Activated naive CD8-positive, alpha-beta T cell treated with anti-CD3 and anti-CD28 coated beads, Interleukin-2, amount 50 U/mL, for 24 hours (primary cell): ENCODE measurements at regions not wholly inside any gene's neighbourhood (a gene's known extent, or its start where the extent isn't known, plus 50 kb on each side); places are given as distances from the start of the nearest gene placed in this dataset.
"Not testable (repeated sequence)": the region's sequence is repeated elsewhere in the genome, so short reads cannot be mapped to it uniquely, and the experiment has no call there.

ENCODE experiments used
- ATAC-seq: fragments of 150-1000 bp; cut with Tn5 transposase; one replicate; pipeline ENCODE4 v1.10.0; 2021
- DNase-seq: peaks from one replicate; pipeline ENCODE4 v3.0.0; 2021
- H3K27ac Mint-ChIP-seq: one replicate; pipeline ENCODE4 v1.8.0; 2021; ENCODE audit warnings: mild to moderate bottlenecking, mixed read lengths
- H3K27me3 Mint-ChIP-seq: one replicate; pipeline ENCODE4 v1.8.0; 2021; ENCODE audit warnings: mixed read lengths
- H3K36me3 Mint-ChIP-seq: one replicate; pipeline ENCODE4 v1.8.0; 2021; ENCODE audit warnings: low read depth, mixed read lengths
- H3K4me1 Mint-ChIP-seq: one replicate; pipeline ENCODE4 v1.8.0; 2021; ENCODE audit warnings: mixed read lengths
- H3K4me3 Mint-ChIP-seq: one replicate; pipeline ENCODE4 v1.8.0; 2021; ENCODE audit warnings: mild to moderate bottlenecking, moderate library complexity, mixed read lengths
- H3K9me3 Mint-ChIP-seq: one replicate; pipeline ENCODE4 v1.8.0; 2021; ENCODE audit warnings: mixed read lengths

DNA sequence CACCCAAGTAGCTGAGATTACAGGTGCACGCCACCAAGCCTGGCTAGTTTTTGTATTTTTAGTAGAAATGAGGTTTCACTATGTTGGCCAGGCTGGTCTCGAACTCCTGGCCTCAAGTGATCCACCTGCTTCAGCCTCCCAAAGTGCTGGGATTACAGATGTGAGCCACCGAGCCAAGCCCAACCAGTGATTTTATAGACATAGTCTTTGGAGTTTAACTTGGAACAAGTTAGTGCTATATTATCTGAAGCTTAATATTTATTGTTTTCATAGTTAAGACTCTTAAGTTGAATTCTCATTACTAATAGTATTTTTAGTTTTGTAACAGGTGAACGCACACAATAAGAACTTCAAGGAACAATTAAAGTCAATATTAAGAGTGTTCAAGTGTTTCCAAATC, 122.1 kb downstream of the SPAG6 start:
- ATAC-seq, DNase-seq, H3K9me3 Mint-ChIP-seq, H3K4me1 Mint-ChIP-seq, H3K4me3 Mint-ChIP-seq, H3K27ac Mint-ChIP-seq, H3K36me3 Mint-ChIP-seq: not testable (repeated sequence)
- H3K27me3 Mint-ChIP-seq = peaks cover 15% of the 10 kb centered on the region

DNA sequence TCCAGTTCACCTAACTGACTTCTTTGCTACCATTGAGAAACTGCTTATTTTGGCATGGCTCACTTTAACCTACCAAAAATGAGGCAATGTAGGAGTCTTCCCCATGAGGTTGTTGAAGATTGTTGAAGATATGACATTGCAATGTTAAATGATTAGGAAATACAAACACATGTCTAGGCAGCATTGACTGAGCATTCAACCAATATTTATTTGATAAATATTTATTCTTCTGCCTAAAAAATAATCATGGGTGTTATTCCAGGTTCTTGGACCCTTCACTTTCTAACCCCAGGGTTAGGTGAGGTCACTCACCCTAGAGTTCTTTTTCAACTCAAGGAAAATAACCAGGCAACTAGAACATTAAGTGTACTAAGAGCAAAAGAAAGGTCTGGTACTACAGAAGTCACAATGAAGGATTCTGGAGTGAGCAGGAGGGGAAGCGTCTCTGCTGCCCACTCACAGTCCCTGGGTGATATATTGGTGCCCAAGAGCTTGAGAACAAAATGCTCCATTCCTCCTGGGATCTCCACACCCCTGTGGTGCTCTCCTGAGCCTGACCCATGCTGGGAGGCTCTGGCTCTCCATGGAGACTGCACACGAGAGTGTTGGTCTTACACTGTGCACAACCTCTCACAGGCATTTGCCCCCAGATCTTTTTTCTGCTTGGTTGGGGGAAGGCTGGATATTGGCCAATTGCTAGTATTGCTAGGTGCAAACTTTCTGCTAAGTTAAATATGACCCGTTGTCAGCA, 123.4 kb downstream of the SPAG6 start:
- H3K36me3 Mint-ChIP-seq = no peaks in the 10 kb centered on the region
- no peak for DNase-seq
- no peaks in the 10 kb centered on the region for H3K9me3 Mint-ChIP-seq
- no peak for ATAC-seq
- H3K4me1 Mint-ChIP-seq = no peaks in the 10 kb centered on the region
- peaks cover 25% of the 10 kb centered on the region for H3K27me3 Mint-ChIP-seq
- H3K27ac Mint-ChIP-seq = no peak overlapping the region
- no peak overlapping the region for H3K4me3 Mint-ChIP-seq

DNA sequence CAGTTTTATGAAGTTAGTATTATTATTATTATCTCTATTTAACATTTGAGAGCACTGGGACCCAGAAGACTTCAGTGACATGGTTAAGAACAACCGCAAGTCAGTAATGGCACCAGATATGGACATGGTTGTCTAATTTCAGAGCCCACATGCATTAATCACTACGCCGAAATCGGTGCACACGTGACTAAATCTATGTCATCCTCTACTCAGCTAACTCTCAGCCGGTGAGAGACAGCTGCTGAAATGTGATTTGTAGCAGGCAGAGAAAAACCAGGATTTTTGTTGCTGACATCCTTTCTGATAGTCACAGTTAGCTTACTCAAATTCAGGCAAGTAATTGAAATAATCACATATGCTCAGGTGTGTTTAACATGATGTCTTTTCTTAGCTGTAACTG, 127.7 kb downstream of the SPAG6 start:
- Mint-ChIP-seq H3K27me3 (peaks cover 55% of the 10 kb centered on the region), H3K4me1 (peaks cover 13% of the 10 kb centered on the region), H3K4me3 (no peak overlapping the region), H3K9me3 (no peaks in the 10 kb centered on the region), H3K27ac (no peak overlapping the region), H3K36me3 (no peaks in the 10 kb centered on the region)
- DNase-seq = no peak
- no peak for ATAC-seq

DNA sequence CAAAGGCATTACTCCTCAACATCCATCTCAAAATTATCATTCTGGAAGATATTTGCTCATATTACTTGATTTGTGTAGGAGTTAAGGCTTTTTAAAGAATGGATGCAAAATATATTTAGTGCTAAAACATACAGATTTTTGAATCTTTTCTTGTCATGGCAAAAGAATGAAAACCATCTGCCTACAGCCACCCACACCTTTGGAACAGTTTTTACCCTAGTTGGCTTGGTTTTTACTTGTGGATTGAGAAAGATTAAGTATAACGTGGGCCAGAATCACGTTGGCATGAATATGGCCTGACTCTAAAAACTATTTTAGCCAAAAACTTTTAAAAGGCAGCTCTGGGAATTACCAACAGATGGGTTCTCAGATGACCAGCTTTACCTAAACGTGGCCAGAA, 128.2 kb downstream of the SPAG6 start:
- Mint-ChIP-seq H3K4me1 (peaks cover 13% of the 10 kb centered on the region), H3K9me3 (no peaks in the 10 kb centered on the region), H3K4me3 (no peak overlapping the region), H3K27me3 (peaks cover 59% of the 10 kb centered on the region), H3K36me3 (no peaks in the 10 kb centered on the region), H3K27ac (no peak overlapping the region)
- ATAC-seq (no peak), DNase-seq (no peak)

DNA sequence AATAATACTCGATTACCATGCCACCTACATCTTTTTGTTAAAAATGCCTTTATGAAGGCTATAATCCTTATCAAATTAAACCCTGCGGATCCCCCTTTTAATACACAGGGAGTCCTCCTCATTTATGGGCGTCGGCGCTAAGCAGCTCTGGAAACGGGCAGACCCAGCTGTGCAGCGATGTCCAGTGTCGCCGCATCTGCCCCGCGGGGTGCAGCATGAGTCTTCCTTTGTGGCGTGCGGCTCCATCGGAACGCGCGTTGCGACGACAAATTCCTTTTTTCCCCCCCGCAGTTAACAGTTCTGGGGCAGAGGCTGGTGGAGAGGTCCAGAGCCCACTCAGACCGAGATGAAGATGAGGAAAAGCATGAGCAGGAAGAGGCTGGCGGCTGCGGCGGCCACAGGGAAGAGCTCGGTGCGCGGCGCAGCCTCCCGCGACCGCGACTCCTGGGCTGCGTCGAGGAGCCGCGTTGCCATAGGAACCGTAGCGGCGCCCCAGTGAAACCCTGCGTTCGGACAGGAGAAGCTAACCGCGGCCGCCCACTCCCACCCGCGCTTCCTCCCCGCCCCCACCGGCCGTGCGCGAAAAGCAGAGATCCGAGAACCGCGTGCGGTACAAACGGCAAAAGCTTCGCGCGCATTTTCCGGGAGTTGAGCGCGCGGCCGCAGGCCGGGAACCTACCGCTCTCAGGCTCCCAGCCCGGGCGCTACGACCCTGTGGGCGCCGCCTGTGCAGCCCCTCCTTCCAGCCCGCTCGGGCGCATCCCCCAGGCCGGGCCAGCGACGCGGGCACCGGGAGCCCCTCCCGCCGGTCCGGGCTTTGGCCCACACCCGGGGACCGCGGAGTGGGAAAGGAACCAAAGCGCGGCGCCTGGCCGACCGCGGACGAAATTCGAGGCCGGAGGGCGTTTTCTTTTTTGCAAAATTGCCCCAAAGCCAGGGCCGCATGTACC, 130.6 kb downstream of the SPAG6 start:
- ATAC-seq = peak; percentile 41
- H3K36me3 Mint-ChIP-seq = no peaks in the 10 kb centered on the region
- H3K27me3 Mint-ChIP-seq = peaks cover 63% of the 10 kb centered on the region
- peaks cover 13% of the 10 kb centered on the region for H3K4me1 Mint-ChIP-seq
- H3K9me3 Mint-ChIP-seq = no peaks in the 10 kb centered on the region
- peak overlapping the region; percentile 39 for H3K27ac Mint-ChIP-seq
- H3K4me3 Mint-ChIP-seq = peak overlapping the region; percentile 83
- peak; percentile 52 for DNase-seq

DNA sequence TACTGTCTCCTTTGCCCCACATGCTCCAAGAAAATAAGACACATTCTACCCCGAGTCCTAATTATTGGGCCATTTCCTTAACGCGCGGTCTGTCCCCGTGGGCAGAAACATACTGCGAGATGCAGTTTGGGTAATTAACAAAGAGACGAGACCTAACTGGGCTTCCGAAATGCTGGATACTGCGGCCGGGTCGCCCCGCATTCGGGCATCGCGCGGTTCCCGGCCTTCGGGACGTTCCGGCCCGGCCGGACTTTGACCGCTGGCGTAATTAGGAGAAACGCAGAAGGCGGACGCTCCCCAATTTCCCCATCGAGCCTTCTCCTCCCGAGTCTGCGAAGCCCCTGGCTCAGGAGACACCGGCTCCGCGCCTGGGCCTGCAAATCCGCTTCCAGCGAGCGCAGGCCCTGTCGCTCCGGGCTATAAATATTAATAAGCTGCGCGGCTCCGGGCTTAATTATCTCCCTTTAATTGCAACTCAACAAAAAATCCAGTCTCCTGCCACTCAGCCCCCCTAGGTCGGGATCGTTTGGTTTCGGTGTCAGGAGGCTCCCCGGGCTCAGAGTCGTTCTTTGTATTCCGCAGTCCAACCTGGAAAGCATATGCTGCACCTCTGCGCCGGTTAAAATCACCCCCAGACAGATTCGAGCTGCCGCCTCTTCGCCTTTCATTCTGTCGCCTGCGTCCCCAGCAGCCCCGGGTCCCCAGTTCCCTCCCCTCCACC, 131.5 kb downstream of the SPAG6 start:
- H3K27me3 Mint-ChIP-seq = peaks cover 63% of the 10 kb centered on the region
- H3K9me3 Mint-ChIP-seq = no peaks in the 10 kb centered on the region
- H3K4me3 Mint-ChIP-seq = peak overlapping the region; percentile 66
- H3K4me1 Mint-ChIP-seq = peaks cover 15% of the 10 kb centered on the region
- no peaks in the 10 kb centered on the region for H3K36me3 Mint-ChIP-seq
- ATAC-seq (no peak), DNase-seq (no peak)
- no peak overlapping the region for H3K27ac Mint-ChIP-seq

DNA sequence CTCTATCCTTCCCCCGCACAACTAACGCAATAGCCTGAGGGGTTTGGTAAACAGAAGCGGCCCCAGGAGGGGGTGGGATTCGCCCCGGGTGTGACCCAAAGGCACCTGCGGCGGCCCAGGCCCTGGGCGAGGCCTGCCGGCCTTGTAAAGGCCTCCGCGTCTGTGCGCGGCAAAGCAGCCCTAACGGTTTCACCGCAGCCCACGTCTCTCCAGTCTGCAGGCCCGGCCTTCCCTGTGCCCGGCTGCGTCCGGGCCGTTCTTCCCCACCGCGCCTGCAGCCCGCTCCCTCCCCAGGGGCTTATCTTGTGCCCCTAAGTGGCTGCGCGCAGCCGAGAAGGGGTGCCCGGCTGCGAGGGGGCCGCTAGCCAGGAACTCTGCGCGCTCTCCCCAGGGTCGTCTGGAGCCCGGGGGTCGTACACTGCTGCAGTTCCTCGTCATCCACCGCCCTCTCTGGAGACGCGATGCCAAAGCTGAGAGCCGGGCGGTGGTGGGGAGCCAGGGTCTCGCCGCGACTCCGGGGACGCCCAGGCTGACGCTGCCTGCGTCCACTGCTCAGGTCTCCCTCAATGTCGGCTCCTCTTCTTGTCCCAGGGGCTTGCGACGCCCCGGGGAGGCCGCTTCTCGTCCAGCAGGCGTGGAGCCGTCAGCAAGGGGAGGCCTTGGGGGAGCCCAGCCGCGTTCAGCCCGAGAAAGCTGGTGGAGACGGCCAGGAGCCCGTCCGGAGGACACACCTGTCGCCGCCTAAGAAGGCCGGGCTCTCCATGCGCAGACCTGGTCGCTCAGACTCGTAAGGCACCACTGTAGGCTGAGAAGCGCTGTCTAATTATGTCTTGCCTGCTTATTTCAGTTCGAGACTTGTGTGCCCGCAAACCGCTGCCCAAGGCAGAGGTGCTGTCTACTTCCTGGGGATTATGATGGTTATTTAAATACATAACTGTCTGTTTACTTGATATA, 132.3 kb downstream of the SPAG6 start:
- no peaks in the 10 kb centered on the region for H3K36me3 Mint-ChIP-seq
- H3K27me3 Mint-ChIP-seq = peaks cover 55% of the 10 kb centered on the region
- peaks cover 21% of the 10 kb centered on the region for H3K4me1 Mint-ChIP-seq
- H3K4me3 Mint-ChIP-seq = no peak overlapping the region
- H3K9me3 Mint-ChIP-seq = no peaks in the 10 kb centered on the region
- no peak for ATAC-seq
- no peak overlapping the region for H3K27ac Mint-ChIP-seq
- no peak for DNase-seq

DNA sequence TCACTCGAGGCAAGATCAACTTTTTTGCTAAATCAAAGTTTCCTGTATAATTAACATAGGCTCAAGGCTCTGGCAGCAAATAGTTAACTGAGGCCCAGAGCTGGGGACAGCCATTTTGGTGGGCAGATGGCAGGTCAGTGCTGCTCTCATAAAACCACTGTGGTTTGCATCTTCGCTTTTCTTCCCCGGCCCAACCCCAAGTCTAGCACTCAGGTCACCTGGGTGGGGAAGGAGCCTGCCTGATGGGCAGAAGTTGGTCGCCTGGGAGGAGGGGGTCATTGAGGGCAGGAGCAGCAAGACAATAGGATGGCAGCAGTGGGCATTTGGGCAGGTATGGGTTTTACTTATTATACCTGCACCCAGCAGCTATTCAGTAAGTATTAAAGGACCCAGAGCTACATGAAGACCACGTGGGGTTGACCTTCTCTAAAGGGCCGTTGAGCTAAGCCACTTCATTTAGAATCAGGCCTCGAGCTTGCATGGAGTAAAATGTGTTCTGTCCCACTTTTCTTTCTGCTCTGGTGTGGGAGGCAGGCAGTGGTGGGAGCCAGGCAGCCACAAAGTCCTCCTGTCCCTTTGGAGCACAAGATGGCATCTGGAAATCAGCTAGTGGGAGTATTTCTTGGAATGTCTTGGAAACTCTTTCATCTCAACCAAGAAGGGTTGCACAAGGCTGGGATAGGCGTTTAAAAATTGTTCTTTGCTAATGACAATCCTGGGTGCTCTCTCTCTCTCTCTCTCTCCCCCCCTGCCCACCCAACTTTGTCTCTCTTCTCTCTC, 133.4 kb downstream of the SPAG6 start:
- Mint-ChIP-seq H3K4me3 (no peak overlapping the region), H3K27me3 (peaks cover 47% of the 10 kb centered on the region), H3K9me3 (no peaks in the 10 kb centered on the region), H3K27ac (no peak overlapping the region), H3K36me3 (no peaks in the 10 kb centered on the region), H3K4me1 (peaks cover 26% of the 10 kb centered on the region)
- no peak for DNase-seq
- ATAC-seq = no peak

DNA sequence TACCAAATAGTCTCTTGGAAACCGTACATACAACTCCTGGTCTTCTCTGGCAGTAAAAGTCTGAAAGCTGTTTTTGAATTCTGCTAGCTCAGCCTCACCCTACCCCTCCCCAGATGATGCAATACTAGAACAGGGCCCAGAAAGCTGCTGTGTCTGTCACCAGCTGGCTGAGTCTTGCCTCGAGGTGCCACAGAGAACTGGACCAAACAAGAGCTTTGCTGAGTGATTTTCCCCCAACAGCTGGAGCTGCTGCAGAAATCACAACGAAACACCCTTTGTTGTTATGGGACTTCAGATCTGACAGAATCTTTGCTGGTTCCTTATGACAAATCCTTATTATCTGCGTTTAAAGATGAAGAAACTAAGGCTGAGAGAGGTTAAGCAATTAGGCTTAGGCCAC, 134.1 kb downstream of the SPAG6 start:
- ATAC-seq (no peak), DNase-seq (no peak)
- H3K9me3 Mint-ChIP-seq = no peaks in the 10 kb centered on the region
- no peak overlapping the region for H3K27ac Mint-ChIP-seq
- no peaks in the 10 kb centered on the region for H3K36me3 Mint-ChIP-seq
- peaks cover 40% of the 10 kb centered on the region for H3K27me3 Mint-ChIP-seq
- H3K4me3 Mint-ChIP-seq = no peak overlapping the region
- peaks cover 26% of the 10 kb centered on the region for H3K4me1 Mint-ChIP-seq

DNA sequence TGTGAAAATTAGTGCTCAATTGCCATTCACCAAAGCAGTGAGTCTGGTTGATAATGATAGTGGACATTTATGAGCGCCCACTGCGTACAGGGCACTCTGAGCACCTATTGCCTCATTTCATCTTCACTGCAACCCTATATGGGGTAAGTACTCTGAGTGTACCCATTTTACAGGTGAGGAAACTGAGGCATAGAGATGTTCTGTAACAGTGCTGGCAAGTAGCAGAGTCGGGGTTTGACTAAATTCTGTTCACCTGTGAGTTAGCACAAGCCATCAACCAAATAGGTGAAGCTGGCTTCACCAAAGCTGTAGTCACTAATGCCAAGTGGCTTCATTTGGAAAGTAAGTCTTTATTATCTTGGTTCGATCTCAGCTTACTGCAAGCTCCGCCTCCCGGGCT, 135.8 kb downstream of the SPAG6 start:
- Mint-ChIP-seq H3K9me3 (no peaks in the 10 kb centered on the region), H3K36me3 (no peaks in the 10 kb centered on the region), H3K4me3 (no peak overlapping the region), H3K27me3 (peaks cover 29% of the 10 kb centered on the region), H3K27ac (no peak overlapping the region), H3K4me1 (peaks cover 19% of the 10 kb centered on the region)
- ATAC-seq (no peak), DNase-seq (no peak)

DNA sequence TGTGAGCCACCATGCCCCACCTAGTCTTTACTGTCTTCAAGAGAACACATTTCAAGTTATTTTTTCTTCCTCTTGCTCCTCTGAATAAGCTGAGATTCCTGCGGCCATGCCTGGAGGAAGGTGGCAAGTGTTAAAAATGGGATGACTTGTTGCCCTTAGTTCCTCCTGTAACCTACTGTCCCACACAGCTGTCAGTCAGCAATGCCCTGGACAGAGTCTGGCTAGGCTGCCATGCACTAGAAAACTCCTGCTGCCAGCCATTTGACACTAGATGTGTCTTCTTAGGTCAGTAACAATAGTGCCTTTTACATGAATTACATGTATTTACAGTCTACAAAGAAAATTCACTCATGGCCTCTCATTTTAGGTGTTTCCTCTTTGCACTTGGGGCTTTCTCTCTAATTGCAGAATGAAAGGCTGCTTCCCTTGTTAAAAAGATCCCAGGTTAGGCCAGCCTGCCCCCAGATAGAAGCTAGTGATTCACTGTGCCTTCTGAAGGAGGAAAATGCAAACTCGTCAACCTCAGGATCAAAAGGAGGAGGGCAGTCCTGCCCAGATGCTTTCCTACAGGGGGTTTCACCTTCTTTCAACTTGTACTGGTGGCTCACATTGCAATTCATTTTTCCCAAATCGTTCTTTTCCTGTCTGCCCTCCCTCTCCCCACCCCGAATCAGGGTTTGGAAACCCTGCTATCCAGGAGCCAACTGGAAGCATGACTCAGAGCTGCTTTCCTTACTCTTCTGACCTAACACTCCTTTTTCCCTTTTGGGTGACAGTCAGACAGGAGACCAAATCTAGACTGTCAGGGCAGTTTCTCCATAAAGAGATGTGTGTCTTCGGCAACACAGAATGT, 136.6 kb downstream of the SPAG6 start:
- H3K9me3 Mint-ChIP-seq = no peaks in the 10 kb centered on the region
- peaks cover 14% of the 10 kb centered on the region for H3K4me1 Mint-ChIP-seq
- H3K4me3 Mint-ChIP-seq = no peak overlapping the region
- H3K27me3 Mint-ChIP-seq = peaks cover 30% of the 10 kb centered on the region
- DNase-seq (no peak), ATAC-seq (no peak)
- no peak overlapping the region for H3K27ac Mint-ChIP-seq
- H3K36me3 Mint-ChIP-seq = no peaks in the 10 kb centered on the region

DNA sequence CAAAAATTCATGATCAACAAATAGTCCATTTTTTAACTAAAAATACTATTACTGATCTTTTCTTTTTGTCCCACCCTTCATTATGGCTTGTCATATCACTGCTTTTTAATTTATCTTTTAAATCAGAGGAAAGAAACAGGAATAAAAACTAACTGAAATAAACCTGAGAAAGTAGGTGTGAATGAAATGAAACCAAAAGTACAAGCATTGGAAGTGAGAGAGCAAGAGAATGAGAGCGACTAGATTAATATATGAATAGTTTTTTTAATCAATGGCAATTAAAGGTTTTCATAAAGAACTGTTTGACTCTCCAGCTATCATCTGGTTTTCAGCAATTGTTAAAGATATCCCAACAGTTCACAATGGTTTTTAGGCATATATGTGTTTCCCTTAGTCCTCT, 137.8 kb downstream of the SPAG6 start:
- H3K27me3 Mint-ChIP-seq = peaks cover 30% of the 10 kb centered on the region

More for the DNA sequence above, 137.8 kb downstream of the SPAG6 start:
- Mint-ChIP-seq H3K4me1 (peaks cover 13% of the 10 kb centered on the region), H3K4me3 (no peak overlapping the region), H3K27ac (no peak overlapping the region), H3K36me3 (no peaks in the 10 kb centered on the region), H3K9me3 (no peaks in the 10 kb centered on the region)
- no peak for ATAC-seq
- no peak for DNase-seq
